Vagina (tissue), 2 donors: ENCODE measurements at regions not wholly inside any gene's neighbourhood (a gene's known extent, or its start where the extent isn't known, plus 50 kb on each side); places are given as distances from the start of the nearest gene placed in this dataset.

Source experiments
- CTCF ChIP-seq, 3 experiments: fragments of 450-650 bp in 2 of 3; fragments of 200-600 bp in 1 of 3; sonication (generic) in 1 of 3; IDR thresholded peaks; one replicate each; pipeline ENCODE4 v1.5.1; 2017 to 2019; ENCODE audit warnings: antibody characterized with exemption in 3 of 3, mild to moderate bottlenecking in 2 of 3, moderate library complexity in 2 of 3
- POLR2A ChIP-seq, 2 donors: fragments of 450-650 bp; IDR thresholded peaks; one replicate each; pipeline ENCODE4 v1.6.1; 2017; ENCODE audit warnings: antibody characterized with exemption in 2 of 2, mild to moderate bottlenecking in 2 of 2, moderate library complexity in 2 of 2
- POLR2AphosphoS5 ChIP-seq, 2 donors: sonication (generic); formaldehyde crosslinking; IDR thresholded peaks; one replicate each; pipeline ENCODE4 v1.9.0; 2017; ENCODE audit warnings: antibody characterized with exemption in 2 of 2, mild to moderate bottlenecking in 2 of 2, low read depth in 1 of 2; ENCODE audit not compliant: insufficient read depth in 1 of 2

- no peak for TF ChIP-seq CTCF (IDR thresholded peaks at IDR 0.05)
- no peak for TF ChIP-seq POLR2A (IDR thresholded peaks at IDR 0.05)
- TF ChIP-seq POLR2AphosphoS5 (IDR thresholded peaks at IDR 0.05; ENCODE audit: insufficient read depth in 1 of 2, low read depth in 1 of 2), result no peak
Observed at GRCh38 chr4:24213961-24214360, 324.1 kb upstream of the PPARGC1A start.
